ENCODE measurements at regions not wholly inside any gene's neighbourhood (a gene's known extent, or its start where the extent isn't known, plus 50 kb on each side); places are given as distances from the start of the nearest gene placed in this dataset.

DNA sequence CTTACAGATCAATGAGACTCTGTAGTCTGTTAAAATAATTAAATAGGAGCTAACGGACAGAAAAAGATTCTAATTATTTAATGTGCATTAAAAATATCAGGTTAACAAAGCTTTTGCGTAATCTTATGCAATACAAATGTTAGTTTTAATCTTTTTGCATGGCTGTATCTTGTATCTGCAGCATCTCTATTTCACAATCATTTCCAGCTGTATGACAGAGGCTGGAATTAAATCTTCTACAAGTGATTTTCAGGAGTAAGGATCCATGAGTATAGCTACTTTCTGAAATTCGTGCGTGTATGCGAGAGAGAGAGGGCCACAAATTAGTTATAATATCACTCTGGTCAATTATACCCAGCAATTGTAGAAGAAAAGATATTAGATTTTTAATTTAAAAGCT, 1446.8 kb downstream of the NCAM2 start:
- no peak for DNase-seq

DNA sequence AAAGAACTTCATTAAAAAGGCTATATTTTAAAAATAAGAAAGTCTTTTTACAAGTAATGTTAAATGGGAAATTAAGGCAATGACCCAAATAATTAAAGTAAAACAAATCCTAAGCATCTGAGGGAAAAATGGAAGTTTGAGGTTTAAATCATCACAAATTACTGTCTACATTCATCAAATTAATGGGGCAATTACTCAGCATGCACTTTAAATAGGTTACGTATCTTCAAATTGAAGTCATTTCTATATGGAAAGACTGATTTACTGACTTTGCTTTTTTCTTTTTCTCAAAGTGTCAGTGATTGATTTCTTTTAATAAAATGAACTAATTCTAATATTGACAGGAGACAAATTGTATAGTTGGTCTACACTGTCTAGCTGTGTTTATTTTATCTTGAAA, 1452.3 kb downstream of the NCAM2 start:
- no peak for DNase-seq

DNA sequence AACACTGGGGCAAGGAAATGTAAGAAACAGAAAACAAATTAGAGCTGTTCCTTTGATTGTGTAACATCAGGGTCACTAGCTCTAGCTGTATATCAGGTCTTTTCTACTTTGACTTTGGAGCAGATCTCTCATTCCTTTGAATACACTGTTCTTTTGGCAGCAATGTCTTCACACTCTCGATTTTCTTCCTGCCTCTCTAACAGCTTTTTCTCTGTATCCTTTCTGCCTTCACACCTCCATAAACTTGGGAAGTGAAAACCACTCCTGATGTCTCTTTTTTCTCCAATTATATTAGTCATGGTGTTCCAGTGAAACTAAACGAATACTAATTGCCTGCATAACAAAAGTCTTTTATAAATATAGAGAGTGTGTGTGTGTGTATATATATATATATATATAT, 1458.0 kb downstream of the NCAM2 start:
- DNase-seq: no peak

DNA sequence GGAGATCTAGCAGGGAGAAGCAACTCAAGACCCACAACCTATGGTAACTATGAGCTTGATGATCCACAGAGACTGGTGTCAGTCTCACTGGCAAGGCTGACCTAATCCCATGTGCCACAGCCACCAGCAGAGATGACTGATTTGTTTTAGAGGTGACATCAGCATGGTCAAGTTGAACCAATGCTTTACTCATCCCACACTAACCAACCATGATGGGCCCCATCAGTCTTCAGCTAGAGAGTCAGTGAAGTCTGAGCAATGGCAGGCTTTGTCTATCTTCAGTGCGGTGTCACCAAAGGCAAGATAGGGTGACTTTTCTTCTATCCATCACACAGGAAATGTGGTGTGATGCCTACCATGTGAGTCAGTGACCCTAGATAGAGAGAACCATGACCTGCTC, 1470.7 kb downstream of the NCAM2 start:
- no peak for DNase-seq

DNA sequence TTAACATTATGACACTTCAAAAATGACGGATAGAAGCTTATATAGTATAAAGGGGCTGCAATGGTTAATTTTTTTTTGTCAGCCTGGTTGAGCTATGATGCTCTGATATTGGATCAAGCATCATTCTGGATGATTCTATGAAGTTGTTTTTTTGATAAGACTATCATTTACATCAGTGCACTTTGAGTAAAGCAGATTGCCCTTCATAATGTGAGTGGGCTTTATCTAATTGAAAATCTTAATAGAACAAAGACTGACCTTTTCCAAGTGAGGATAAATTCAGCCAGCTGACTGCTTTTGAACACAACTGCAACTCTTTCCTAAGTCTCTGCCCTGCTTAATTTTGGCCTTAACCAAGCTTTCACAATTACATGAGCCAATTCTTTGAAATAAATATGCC, 1476.2 kb downstream of the NCAM2 start:
- DNase-seq: no peak

DNA sequence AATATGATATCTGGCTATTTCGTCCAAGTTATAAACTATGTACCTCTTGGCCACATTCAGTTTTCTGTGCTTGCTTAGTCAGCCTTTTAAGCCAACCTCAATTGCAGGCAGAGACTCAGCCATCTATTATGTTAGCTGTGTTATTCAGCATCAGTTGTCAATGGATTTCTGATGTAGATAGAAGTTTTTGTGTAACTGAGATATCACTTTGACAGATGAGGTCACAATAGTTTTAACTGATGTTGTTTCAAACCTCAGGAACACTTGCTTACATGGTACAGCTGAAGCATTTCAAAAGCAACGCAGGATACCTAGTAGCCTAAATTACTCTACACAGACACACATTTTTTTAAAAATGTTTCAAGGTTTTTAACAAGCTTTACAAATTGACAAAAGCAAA, 1478.0 kb downstream of the NCAM2 start:
- no peak for DNase-seq

DNA sequence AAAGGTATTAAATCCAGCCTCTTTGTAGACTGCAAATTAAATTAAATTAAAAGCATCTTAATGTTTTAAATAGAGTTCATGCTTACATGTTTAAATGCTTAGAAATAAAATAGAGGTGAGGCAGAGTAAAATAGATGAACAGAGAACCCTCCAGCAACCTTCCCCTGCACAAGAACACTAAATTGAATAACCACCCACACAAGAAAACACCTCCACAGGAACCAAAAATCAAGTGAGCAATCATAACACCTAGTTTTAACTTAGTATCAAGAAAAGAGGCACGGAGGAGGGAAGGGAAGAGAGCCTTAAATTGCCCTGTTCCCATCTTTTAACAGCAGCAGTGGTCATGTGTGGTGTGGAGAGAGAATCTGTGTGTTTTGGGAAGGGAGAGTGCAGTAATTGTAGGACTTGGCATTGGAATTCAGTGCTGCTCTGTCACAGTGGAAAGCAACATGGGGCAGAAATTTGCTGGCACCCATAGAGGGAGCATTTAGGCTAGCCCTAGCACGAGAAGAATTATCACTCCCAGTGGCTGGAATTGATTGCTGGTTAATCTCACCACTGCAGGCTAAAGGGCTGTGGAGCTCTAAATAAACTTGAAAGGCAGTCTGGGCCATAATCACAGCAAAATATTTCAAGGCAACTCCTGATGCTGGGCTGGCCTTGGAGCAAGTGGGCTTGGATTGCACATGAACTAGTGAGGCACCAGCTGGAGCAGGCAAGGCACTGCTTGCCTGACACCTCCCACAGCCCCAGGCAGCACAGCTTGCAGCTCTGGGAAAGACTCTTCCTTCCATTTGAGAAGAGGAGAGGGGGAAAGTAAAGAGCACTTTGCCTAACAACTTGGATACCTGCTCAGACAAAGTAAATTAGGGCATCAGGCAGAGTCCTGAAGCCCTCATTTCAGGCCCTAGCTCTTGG, 1478.8 kb downstream of the NCAM2 start:
- DNase-seq: no peak

DNA sequence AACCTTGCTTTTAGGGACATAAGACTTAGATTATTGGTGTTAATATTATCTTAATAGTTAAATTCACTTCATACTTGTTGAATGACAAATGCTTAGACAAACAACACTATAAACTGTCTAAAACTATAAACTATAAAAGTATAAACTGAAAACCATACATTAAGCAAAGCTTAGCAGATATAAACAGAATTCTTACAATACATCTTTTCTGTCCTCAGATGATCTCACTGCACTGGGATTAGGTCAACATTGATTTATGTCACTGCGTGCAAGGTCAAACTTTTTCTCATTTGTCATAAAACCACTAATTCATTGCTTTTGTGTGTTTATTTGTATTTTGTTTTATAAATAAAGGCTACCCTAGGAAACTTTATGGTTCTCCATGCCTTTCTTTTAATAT, 1491.8 kb downstream of the NCAM2 start:
- DNase-seq: no peak

DNA sequence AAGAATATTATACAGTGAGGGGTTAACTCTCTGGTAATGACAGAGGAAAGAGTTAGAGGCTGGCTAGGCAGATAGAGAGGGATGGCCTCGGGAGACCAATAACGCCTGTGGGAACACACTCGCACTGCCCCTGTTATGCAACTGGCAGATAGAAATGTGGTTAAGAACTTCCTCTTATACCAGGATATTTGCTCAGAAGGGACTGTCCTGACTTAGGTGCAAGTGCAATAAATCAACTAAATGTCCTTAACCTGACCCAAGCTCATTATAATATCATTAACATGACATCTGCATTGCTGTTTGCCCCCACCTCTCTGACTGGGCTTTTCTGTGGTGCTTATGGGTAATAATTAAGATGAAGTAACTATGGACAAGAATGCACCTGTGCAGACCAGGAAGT, 1518.0 kb downstream of the NCAM2 start:
- no peak for DNase-seq

DNA sequence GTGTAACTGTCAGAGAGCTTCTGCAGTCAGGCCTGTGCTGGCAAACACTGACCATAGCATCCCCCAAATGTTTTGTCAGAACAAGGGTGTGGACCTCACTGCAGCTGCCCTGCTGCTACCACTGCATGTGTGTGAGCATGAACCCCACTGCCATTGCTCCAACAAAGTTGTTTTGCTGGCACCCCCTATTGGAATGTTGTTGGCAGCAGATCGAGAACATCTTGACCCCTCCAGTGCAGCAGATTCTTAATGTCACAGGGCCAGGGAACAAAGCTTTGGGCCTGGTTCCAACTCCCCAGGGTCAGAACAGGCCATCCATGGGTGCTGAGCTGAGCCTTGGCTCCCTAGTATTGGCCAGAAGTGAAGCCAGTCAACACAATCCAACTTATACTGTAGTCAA, 1537.4 kb downstream of the NCAM2 start:
- no peak for DNase-seq

DNA sequence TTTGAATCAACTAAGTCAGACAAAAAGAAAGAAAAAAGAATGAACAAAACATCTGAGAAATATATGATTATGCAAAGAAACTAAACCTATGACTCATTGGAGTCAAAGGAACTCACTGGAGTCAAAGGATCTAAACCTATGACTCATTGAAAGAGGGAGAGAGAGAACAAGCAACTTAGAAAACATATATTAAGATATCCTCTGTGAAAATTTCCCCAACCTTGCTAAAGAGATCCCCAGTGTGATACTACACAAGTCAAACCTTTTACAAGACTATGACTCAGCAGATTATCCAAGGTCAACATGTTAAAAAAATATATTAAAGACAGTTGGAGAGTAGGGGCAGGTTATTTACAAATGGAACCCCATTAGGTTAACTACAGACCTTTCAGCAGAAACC, 1538.3 kb downstream of the NCAM2 start:
- no peak for DNase-seq

DNA sequence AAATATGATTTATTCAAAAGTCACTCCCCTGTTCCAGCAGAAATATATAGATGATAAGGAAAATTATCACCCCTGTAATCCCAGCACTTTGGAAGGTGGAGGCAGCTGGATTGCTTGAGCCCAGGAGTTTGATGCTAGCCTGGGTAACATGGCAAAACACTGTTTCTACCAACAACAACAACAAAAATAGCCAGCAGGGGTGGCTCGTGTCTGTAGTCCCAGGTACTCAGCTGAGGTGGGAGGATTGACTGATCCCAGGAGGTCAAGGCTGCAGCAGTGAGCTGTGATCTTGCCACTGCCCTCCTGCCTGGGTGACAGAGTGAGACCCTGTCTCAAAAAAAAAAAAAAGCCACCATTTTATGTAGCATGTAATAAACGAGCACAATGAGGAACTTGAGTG, 1546.5 kb downstream of the NCAM2 start:
- no peak for DNase-seq

DNA sequence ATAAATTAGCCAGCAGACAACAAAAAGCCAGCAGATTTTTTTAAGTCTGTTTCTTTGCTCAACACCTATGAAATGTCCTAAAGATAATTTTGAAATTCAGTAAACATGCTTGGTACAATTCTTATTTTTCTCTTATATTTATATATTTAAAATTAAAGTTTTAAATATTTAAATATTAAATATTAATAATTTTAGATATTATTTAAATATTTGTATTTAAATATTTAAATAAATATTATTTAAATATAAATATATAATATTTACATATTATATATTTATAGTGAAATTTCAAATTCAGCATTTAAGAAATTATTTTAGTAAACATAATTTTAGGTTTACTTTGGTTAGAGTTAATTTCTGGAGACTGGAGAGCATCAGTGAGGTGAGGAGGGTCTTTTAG, 1554.2 kb downstream of the NCAM2 start:
- DNase-seq: no peak

DNA sequence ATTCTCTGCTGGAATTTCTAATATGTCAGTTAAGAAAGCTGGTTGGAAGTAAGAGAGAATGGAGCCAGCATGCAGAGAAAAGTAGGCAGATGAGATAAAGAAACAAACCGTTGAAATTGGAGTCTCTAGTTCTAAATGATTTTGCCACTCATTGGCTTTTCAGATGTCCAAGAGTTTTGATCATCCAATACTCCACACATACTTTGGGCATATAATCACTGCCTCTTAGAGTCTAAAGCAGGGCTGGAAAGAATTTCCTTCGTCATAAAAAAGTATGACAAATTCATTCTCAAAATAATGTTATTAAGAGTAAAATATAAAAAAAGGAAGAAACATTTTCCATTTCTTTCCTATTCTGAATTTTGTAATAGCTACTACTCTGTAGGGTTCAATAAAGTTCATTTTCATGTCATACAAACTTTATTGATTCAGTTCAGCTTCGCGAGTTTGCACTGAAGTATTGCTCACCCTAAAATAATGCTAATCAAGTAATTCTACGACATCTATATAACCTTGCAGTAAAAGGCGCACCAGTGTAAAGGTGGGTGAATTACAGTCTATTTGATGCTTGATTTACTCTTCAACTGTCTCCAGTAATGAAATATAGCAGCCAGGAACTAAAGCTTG, 1556.6 kb downstream of the NCAM2 start:
- no peak for DNase-seq

DNA sequence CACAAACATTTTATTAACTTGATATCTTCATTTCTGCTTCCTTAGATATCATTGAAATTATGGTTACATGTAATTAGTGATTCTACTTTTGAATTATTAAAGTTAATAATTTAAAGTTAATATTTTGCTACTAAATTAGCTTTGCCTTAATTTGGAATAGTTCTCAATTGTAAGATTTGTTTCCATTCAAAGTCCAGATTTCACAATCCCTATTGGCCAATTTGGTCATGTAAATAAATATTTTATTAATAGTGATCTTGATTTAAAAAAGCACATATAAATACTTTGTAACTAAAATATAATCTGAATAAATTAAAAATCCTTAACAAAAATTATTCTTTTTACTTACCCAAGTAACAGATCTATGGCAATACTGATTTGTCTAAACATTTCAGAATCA, 1558.6 kb downstream of the NCAM2 start:
- DNase-seq: no peak

DNA sequence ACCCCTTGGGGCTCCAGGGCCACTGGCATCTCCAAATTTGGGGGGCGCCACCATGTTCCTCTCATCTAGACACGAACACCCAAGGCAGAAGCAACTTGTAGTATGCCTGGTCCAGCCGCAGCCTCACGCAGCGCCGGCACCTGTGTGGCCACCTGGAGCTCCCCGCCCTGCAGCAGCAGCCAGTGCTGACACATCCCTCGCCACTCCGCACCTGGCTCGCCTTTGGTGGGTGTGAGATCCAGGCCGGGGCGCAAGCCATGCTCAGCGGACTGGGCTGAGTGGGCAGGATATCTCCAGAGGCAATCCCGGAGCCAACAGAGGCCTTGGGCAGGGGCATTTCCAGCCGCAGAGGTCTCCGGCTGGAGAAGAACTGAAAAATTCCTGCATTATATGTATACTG, 1563.7 kb downstream of the NCAM2 start:
- DNase-seq: no peak

DNA sequence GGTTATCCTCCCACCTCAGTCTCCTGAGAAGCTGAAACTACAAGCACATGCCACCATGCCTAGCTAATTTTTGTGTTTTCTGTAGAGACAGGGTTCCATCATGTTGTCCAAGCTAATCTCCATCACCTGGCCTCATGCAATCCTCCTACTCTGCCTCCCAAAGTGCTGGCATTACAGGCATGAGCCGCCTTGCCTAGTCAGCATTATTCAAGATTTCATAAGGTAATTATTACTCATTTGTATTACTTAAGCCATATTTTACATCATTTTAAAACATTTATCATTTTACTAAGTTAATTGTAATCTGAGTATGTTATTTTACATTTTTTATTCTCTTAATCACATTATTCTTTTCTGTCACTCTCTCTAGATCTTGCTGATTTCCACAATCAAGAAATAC, 1575.6 kb downstream of the NCAM2 start:
- DNase-seq: no peak

DNA sequence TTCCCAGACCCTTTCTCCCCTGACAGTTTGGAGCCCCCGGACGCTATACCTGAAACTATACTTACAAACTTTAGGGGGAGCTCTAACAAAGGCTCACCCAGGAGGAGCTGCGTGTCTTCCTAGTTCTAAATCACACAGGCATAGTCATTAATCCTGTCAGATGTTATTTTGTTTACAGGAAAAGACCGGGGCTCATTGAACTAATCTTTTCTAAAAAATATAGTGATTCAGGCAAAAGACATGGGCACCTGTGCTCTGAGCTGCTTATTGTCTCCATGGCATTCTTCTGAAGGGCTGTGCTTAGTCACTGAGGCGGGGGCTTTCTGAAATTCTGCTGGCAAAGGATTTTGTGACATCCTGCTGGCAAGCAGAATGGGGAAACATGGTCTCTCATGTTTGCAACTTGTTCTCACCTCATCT, 1577.0 kb downstream of the NCAM2 start:
- no peak for DNase-seq

DNA sequence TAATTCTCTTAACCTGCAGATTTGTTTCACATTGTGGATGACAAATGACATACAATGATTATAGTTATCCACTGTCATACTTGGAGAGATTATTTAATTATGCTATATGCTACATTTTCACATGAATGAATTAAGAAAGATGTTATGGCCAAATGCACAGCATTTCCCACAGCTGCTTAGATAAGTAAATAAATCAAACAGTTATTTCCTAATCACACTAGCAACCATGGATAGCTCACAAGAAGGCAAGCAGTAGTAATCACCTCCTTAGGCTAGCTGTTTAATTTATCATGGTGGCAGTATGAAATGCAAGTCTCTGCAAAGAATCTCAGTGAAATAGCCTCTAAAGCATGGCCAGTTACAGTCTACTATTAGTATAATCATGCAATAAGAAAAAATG, 1581.5 kb downstream of the NCAM2 start:
- no peak for DNase-seq

DNA sequence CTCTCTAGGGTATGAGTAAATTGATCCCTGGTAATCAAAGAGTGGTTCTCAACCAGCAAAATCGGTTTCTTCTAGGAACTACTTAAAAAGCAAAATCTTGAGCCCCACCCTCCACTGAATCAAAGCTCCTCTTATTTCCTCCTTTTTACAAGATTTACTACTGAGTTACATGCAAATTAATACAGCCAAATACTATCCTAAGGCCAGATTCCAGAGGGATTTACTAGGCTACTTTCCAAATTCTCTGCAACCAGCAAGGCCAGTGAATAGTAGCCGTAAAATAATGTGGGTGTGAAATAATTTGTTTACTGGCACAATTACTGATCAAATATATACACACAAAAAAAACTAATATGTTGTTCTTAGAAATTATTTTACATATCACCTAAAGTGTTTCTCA, 1583.8 kb downstream of the NCAM2 start:
- no peak for DNase-seq

DNA sequence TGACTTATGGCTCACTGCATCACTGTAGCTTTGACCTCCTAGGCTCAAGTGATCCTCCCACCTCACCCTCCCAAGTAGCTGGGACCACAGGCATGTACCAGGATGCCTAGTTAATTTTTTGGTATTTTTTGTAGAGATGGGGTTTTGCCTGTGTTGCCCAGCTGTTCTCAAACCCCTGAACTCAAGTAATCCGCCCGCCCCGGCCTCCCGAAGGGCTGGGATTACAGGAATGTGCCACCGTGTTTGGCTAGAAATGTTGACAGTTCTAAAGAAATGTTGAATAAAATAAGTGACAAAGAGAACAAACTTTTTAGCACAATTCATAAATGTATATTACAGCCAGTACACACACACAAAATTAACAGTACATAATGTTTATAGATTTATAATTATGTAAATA, 1586.1 kb downstream of the NCAM2 start:
- no peak for DNase-seq

DNA sequence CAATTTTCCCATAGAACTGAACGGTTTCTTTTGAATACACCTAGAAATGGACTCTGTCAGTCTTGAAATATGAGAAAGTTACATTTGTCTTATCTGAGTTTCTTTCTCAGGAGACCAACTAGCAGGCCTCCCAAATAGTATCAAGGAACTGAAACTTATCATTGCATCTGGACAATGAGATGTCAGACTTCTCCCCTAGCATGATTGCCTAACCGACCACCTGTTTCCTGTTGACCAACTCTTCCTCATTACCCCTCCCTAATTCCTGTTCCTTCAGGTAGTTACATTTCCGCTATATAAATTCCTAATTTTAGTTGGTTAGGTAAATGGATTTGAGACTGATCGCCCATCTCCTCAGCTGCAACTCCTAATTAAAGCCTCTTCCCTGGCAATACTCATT, 1587.3 kb downstream of the NCAM2 start:
- DNase-seq: no peak

DNA sequence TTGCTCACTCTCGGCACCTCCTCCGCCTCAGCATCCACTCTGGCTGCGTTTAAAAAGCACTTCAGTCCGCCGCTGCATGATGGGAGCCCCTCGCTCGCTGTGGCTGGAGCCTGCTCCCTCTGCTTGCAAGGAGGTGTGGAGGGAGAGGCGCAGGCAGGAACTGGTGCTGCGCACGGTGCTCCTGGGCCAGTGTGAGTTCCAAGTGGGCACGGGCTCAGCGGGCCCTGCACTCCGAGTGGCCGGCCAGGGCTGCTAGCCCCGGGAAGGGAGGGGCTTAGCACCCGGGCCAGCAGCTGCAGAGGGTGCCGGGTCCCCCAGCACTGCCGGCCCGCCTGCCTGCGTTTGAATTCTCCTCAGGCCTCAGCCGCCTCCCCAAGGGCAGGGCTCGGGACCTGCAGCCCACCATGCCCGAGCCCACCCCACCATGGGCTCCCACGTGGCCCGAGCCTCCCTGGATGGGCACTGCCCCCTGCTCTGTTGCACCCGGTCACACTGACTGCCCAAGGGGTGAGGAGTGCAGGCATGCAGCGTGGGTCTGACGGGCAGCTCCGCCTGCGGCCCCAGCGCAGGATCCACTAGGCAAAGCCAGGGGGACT, 1599.5 kb downstream of the NCAM2 start:
- no peak for DNase-seq

DNA sequence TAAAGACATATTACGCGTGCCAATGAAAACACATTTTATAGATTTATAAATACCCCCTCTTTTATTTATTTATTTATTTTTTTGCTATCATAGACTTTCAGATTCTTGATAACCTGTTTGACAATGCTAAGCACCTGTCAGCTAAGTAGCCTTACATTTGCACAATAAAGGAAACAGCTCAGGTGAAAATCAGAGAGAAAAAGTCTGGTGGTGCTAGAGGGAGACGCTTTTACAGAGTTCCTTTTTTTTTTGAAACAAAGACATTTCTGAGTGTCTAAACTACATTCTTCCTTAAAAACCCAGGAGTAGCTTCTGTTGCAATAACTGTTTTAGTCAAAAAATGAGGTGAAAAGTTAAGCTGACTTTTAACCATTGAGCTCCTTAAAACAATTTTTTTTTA, 1611.6 kb downstream of the NCAM2 start:
- DNase-seq: no peak
